HCT116 (cell line): ENCODE measurements at regions not wholly inside any gene's neighbourhood (a gene's known extent, or its start where the extent isn't known, plus 50 kb on each side); places are given as distances from the start of the nearest gene placed in this dataset.

Source experiments
- ATAC-seq: fragments of 200-7000 bp; cut with Tn5 transposase; 2 replicates; pipeline ENCODE4 v1.9.1; 2020; ENCODE audit warnings: mild to moderate bottlenecking, moderate library complexity
- BruUV-seq: library from RNA; stranded (reverse); fragments of 400-500 nt; replicated peaks from 2 replicates; lab custom pipeline; 2021; lab: Mats Ljungman, UMichigan
- CTCF ChIA-PET: fragments of 300-600 bp; sonication (Branson Sonifier 250); formaldehyde crosslinking; loops from one replicate; lab custom pipeline; 2021; ENCODE audit warnings: antibody characterized with exemption; lab: Charles Lee
- POLR2A ChIA-PET: fragments of 300-600, 350-600 bp; sonication (Branson Sonifier 250); formaldehyde crosslinking; loops from one replicate; lab custom pipeline; 2021; ENCODE audit warnings: antibody characterized with exemption; lab: Charles Lee
- RAD21 ChIA-PET, 2 experiments: fragments of 300-600 bp; sonication (Branson Sonifier 250); formaldehyde crosslinking; loops; one replicate each; lab custom pipeline; 2023; ENCODE audit warnings: low total read pairs in 2 of 2; ENCODE audit not compliant: uncharacterized antibody in 2 of 2, unreplicated experiment in 2 of 2, low non-redundant PET in 1 of 2; lab: Charles Lee
- DNase-seq: peaks from one replicate; pipeline ENCODE4 v3.0.0-alpha.2; 2010; ENCODE audit warnings: low read depth, low spot score
- H2AFZ ChIP-seq: fragments of 200-600 bp; shearing (Covaris generic), sonication (generic); 2 replicates; pipeline ENCODE4 v1.6.1; 2017; ENCODE audit warnings: low read depth, mixed run types, mixed read lengths, antibody characterized with exemption, low read length; ENCODE audit not compliant: poor library complexity, severe bottlenecking
- H3K27ac ChIP-seq: 2 replicates; pipeline ENCODE4 v1.5.1; 2012; ENCODE audit warnings: low read depth, low read length
- H3K27me3 ChIP-seq: fragments of 200-600 bp; sonication (generic); 2 replicates; pipeline ENCODE4 v1.6.1; 2016; ENCODE audit warnings: mixed run types, low read length, mixed read lengths; ENCODE audit not compliant: insufficient read depth
- H3K36me3 ChIP-seq, 2 experiments: fragments of 200-500 bp in 1 of 2; fragments of 200-600 bp in 1 of 2; sonication (Bioruptor generic) in 1 of 2; sonication (generic) in 1 of 2; 2 replicates each; pipeline versions ENCODE4 v1.5.1 to v1.6.1; 2014 to 2016; ENCODE audit warnings: low read length in 2 of 2, inconsistent platforms in 1 of 2, mixed read lengths in 1 of 2, mixed run types in 1 of 2; ENCODE audit not compliant: insufficient read depth in 2 of 2, control insufficient read depth in 1 of 2
- H3K4me1 ChIP-seq, 2 experiments: fragments of 200-600 bp in 1 of 2; sonication (generic) in 1 of 2; 2 replicates each; pipeline versions ENCODE4 v1.5.1 to v1.6.1; 2012 to 2017; ENCODE audit warnings: low read length in 2 of 2, inconsistent platforms in 1 of 2, mild to moderate bottlenecking in 1 of 2, mixed read lengths in 1 of 2, mixed run types in 1 of 2, moderate library complexity in 1 of 2; ENCODE audit not compliant: insufficient read depth in 2 of 2, control insufficient read depth in 1 of 2
- H3K4me2 ChIP-seq: fragments of 200-600 bp; sonication (generic); 2 replicates; pipeline ENCODE4 v1.6.1; 2017; ENCODE audit warnings: mixed run types, low read length, mixed read lengths
- H3K4me3 ChIP-seq, 2 experiments: fragments of 200-600 bp in 1 of 2; sonication (generic) in 1 of 2; replicated peaks in 1 of 2; 2 replicates each; pipeline ENCODE4 v1.5.1; 2011 to 2016; ENCODE audit warnings: low read length in 2 of 2, control low read depth in 1 of 2, low read depth in 1 of 2, mild to moderate bottlenecking in 1 of 2, mixed read lengths in 1 of 2, mixed run types in 1 of 2
- H3K79me2 ChIP-seq: fragments of 200-600 bp; sonication (generic); 2 replicates; pipeline ENCODE4 v1.6.1; 2017; ENCODE audit warnings: mild to moderate bottlenecking, mixed run types, low read length, moderate library complexity, mixed read lengths; ENCODE audit not compliant: insufficient read depth
- H3K9ac ChIP-seq: fragments of 200-600 bp; sonication (generic); 2 replicates; pipeline ENCODE4 v1.6.1; 2016; ENCODE audit warnings: low read length, mixed read lengths
- H3K9me2 ChIP-seq: fragments of 200-600 bp; sonication (generic), shearing (Covaris generic); 2 replicates; pipeline ENCODE4 v1.6.1; 2017; ENCODE audit warnings: mixed run types, mild to moderate bottlenecking, moderate library complexity; ENCODE audit not compliant: insufficient read depth
- H3K9me3 ChIP-seq, 2 experiments: fragments of 200-500 bp in 1 of 2; fragments of 200-600 bp in 1 of 2; sonication (Bioruptor generic) in 1 of 2; sonication (generic) in 1 of 2; 2 replicates each; pipeline ENCODE4 v1.6.1; 2014 to 2017; ENCODE audit warnings: low read length in 2 of 2, mixed read lengths in 2 of 2, inconsistent platforms in 1 of 2, low read depth in 1 of 2, mild to moderate bottlenecking in 1 of 2, mixed run types in 1 of 2, moderate library complexity in 1 of 2; ENCODE audit not compliant: control insufficient read depth in 1 of 2, insufficient read depth in 1 of 2
- H4K20me1 ChIP-seq: fragments of 200-600 bp; sonication (generic), shearing (Covaris generic); 2 replicates; pipeline ENCODE4 v1.6.1; 2017; ENCODE audit warnings: mixed run types, mild to moderate bottlenecking, moderate library complexity; ENCODE audit not compliant: insufficient read depth
- ATF3 ChIP-seq: IDR thresholded peaks from 2 replicates; pipeline ENCODE4 v1.6.1; 2012
- CEBPB ChIP-seq: IDR thresholded peaks from 2 replicates; pipeline ENCODE4 v1.6.1; 2012; ENCODE audit warnings: low read depth
- POLR2AphosphoS5 ChIP-seq: IDR thresholded peaks from 2 replicates; pipeline ENCODE4 v1.6.1; 2011; ENCODE audit warnings: mild to moderate bottlenecking, low read depth, low read length, moderate library complexity
- REST ChIP-seq: IDR thresholded peaks from 2 replicates; pipeline ENCODE4 v1.6.1; 2012; ENCODE audit warnings: low read depth
- SIN3A ChIP-seq: IDR thresholded peaks from 2 replicates; pipeline ENCODE4 v1.6.1; 2012; ENCODE audit warnings: low read depth
- intact Hi-C: fragments of 100-400 bp; cut with micrococcal nuclease; formaldehyde crosslinking; loops from 2 replicates; pipeline ENCODE4 v1.10.0; 2022

- Histone ChIP-seq H3K4me1 (no peaks in the 10 kb centered on the region), H3K9me3 (no peaks in the 10 kb centered on the region), H3K9me2 (no peaks in the 10 kb centered on the region), H3K27me3 (no peaks in the 10 kb centered on the region), H3K79me2 (no peaks in the 10 kb centered on the region), H3K4me3 (no peak overlapping the region), H2AFZ (no peak overlapping the region), H3K36me3 (no peaks in the 10 kb centered on the region), H3K9ac (no peak overlapping the region), H3K27ac (no peak overlapping the region), H3K4me2 (no peak overlapping the region), H4K20me1 (no peaks in the 10 kb centered on the region)
- CTCF ChIA-PET, result no interaction called here
- POLR2A ChIA-PET, result no interaction called here
- intact Hi-C loops, result no loop called here
- ATAC-seq (no peak), DNase-seq (no peak)
- RAD21 ChIA-PET, result no interaction called here
- no TSS peak for BruUV-seq
- TF ChIP-seq REST (no peak), POLR2AphosphoS5 (no peak), CEBPB (no peak), SIN3A (no peak)
- TF ChIP-seq, all 23 proteins: peak for 0
Observed at GRCh38 chr1:187310038-187310631, 481.4 kb downstream of the PLA2G4A start.

DNA sequence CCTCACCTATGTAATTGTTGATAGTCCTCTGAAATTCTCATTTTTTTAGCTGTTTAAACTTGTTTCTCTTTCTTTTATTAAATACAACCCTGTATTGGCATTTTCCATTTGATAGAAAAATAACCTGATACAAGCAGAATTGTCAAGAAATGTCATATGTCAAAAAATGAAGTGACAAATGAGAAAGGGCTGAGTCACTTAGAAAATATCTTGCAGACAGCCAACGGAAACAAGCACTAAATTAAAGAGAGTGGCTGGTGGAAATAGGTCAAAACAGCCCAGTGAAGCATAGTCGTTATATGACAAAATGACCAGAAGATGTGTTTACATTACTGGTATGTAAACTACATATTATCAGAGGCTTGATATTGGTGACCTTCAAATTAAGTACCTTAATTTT lies 484.4 kb downstream of the PLA2G4A start:
- no peak overlapping the region for H3K4me3 ChIP-seq
- no peak overlapping the region for H2AFZ ChIP-seq
- DNase-seq, result no peak
- ATAC-seq, result no peak
- no peaks in the 10 kb centered on the region for H3K36me3 ChIP-seq
- no peaks in the 10 kb centered on the region for H3K27me3 ChIP-seq
- intact Hi-C loops, result no loop called here
- H3K4me2 ChIP-seq, result no peak overlapping the region
- H3K27ac ChIP-seq, result no peak overlapping the region
- H3K4me1 ChIP-seq, result no peaks in the 10 kb centered on the region
- no peaks in the 10 kb centered on the region for H3K9me3 ChIP-seq
- BruUV-seq, result no TSS peak
- TF ChIP-seq CEBPB (no peak), ATF3 (no peak)
- no peaks in the 10 kb centered on the region for H3K9me2 ChIP-seq
- no peaks in the 10 kb centered on the region for H4K20me1 ChIP-seq
- POLR2A ChIA-PET, result no interaction called here
- CTCF ChIA-PET, result no interaction called here
- no peaks in the 10 kb centered on the region for H3K79me2 ChIP-seq
- RAD21 ChIA-PET, result no interaction called here
- no peak overlapping the region for H3K9ac ChIP-seq
